Endodermal cell (in vitro differentiated cells): ENCODE measurements at regions not wholly inside any gene's neighbourhood (a gene's known extent, or its start where the extent isn't known, plus 50 kb on each side); places are given as distances from the start of the nearest gene placed in this dataset.

ENCODE experiments used
- DNase-seq: peaks from one replicate; pipeline ENCODE4 v3.0.0-alpha.2; 2017
- H3K27ac ChIP-seq: 2 replicates; pipeline ENCODE4 v1.5.1; 2013; ENCODE audit warnings: mild to moderate bottlenecking, low read depth, low read length, moderate library complexity
- H3K27me3 ChIP-seq: 2 replicates; pipeline ENCODE4 v1.6.1; 2013; ENCODE audit warnings: mild to moderate bottlenecking, low read length, moderate library complexity; ENCODE audit not compliant: insufficient read depth, control insufficient read depth, poor library complexity, severe bottlenecking
- H3K36me3 ChIP-seq: 2 replicates; pipeline ENCODE4 v1.7.0; 2013; ENCODE audit warnings: mild to moderate bottlenecking, low read length, moderate library complexity; ENCODE audit not compliant: control insufficient read depth, insufficient read depth
- H3K4me1 ChIP-seq: one replicate; pipeline ENCODE4 v1.7.0; 2013; ENCODE audit warnings: low read length; ENCODE audit not compliant: control insufficient read depth, insufficient read depth
- H3K4me3 ChIP-seq: 2 replicates; pipeline ENCODE4 v1.5.1; 2013; ENCODE audit warnings: mild to moderate bottlenecking, low read length, moderate library complexity
- H3K9ac ChIP-seq: 2 replicates; pipeline ENCODE4 v1.6.1; 2013; ENCODE audit warnings: mild to moderate bottlenecking, low read length, moderate library complexity; ENCODE audit not compliant: poor library complexity, severe bottlenecking; ENCODE audit errors: extremely low read depth
- H3K9me3 ChIP-seq: 2 replicates; pipeline ENCODE4 v1.6.1; 2013; ENCODE audit warnings: mild to moderate bottlenecking, low read length, moderate library complexity; ENCODE audit not compliant: control insufficient read depth
- H3K27ac Mint-ChIP-seq: 2 replicates; pipeline ENCODE4 v1.8.0; 2020; ENCODE audit warnings: mixed read lengths
- H3K27me3 Mint-ChIP-seq: 2 replicates; pipeline ENCODE4 v1.8.0; 2021; ENCODE audit warnings: mild to moderate bottlenecking, mixed read lengths; ENCODE audit not compliant: insufficient read depth
- H3K36me3 Mint-ChIP-seq: 2 replicates; pipeline ENCODE4 v1.8.0; 2020; ENCODE audit warnings: low read depth, mixed read lengths
- H3K4me1 Mint-ChIP-seq: 2 replicates; pipeline ENCODE4 v1.8.0; 2020; ENCODE audit warnings: mixed read lengths
- H3K4me3 Mint-ChIP-seq: 2 replicates; pipeline ENCODE4 v1.8.0; 2020; ENCODE audit warnings: mild to moderate bottlenecking, moderate library complexity, mixed read lengths
- H3K9me3 Mint-ChIP-seq: 2 replicates; pipeline ENCODE4 v1.8.0; 2020; ENCODE audit warnings: mild to moderate bottlenecking, mixed read lengths
- CTCF ChIP-seq: fragments of 200-600 bp; sonication (generic); conservative IDR thresholded peaks from 2 replicates; pipeline ENCODE4 v1.5.0; 2021; ENCODE audit warnings: antibody characterized with exemption, mild to moderate bottlenecking
- WGBS, 2 experiments: methylation state at CpG; one replicate each; pipeline versions ENCODE4 v1.1.5 to v1.1.7; 2013; ENCODE audit warnings: missing lambda C conversion rate in 2 of 2, mixed read lengths in 1 of 2; ENCODE audit not compliant: insufficient coverage in 1 of 2, insufficient read length in 1 of 2; 5-methylcytosine and 5-hydroxymethylcytosine counted together

GRCh38 chr6:43899830-43900229 lies 129.8 kb downstream of the VEGFA start:
- WGBS, 2 experiments: 94 to 97% methylated on average over 4 of the region's 4 CpGs
- H3K4me1 ChIP-seq: peaks cover 24% of the 10 kb centered on the region
- H3K9ac ChIP-seq: no peak overlapping the region
- no peaks in the 10 kb centered on the region for H3K9me3 ChIP-seq
- Mint-ChIP-seq H3K36me3 (no peaks in the 10 kb centered on the region), H3K27me3 (no peaks in the 10 kb centered on the region), H3K4me3 (no peak overlapping the region), H3K4me1 (peaks cover 26% of the 10 kb centered on the region), H3K27ac (no peak overlapping the region), H3K9me3 (no peaks in the 10 kb centered on the region)
- DNase-seq: no peak
- H3K4me3 ChIP-seq: no peak overlapping the region
- no peak overlapping the region for H3K27ac ChIP-seq
- H3K36me3 ChIP-seq: no peaks in the 10 kb centered on the region
- no peak for TF ChIP-seq CTCF
- no peaks in the 10 kb centered on the region for H3K27me3 ChIP-seq

- H3K27ac Mint-ChIP-seq: no peak overlapping the region
- H3K9me3 Mint-ChIP-seq: no peaks in the 10 kb centered on the region
- H3K4me3 ChIP-seq: no peak overlapping the region
- peaks cover 30% of the 10 kb centered on the region for H3K4me1 ChIP-seq
- H3K4me1 Mint-ChIP-seq: peaks cover 36% of the 10 kb centered on the region
- no peaks in the 10 kb centered on the region for H3K27me3 ChIP-seq
- H3K27ac ChIP-seq: no peak overlapping the region
- WGBS, 2 experiments: 83 to 94% methylated on average over 2 to 4 of the region's 4 CpGs
- no peaks in the 10 kb centered on the region for H3K36me3 ChIP-seq
- H3K9me3 ChIP-seq: no peaks in the 10 kb centered on the region
- H3K9ac ChIP-seq: no peak overlapping the region
- H3K4me3 Mint-ChIP-seq: no peak overlapping the region
- no peak for DNase-seq
- H3K36me3 Mint-ChIP-seq: no peaks in the 10 kb centered on the region
- no peaks in the 10 kb centered on the region for H3K27me3 Mint-ChIP-seq
- TF ChIP-seq CTCF: no peak
Measured at GRCh38 chr6:43898358-43899131, 128.5 kb downstream of the VEGFA start.

GRCh38 chr6:43897571-43898302 lies 127.7 kb downstream of the VEGFA start:
- Mint-ChIP-seq H3K4me1 (peaks cover 44% of the 10 kb centered on the region), H3K36me3 (no peaks in the 10 kb centered on the region), H3K9me3 (no peaks in the 10 kb centered on the region), H3K27ac (no peak overlapping the region), H3K4me3 (no peak overlapping the region), H3K27me3 (no peaks in the 10 kb centered on the region)
- H3K27ac ChIP-seq: no peak overlapping the region
- no peak overlapping the region for H3K4me3 ChIP-seq
- peaks cover 31% of the 10 kb centered on the region for H3K4me1 ChIP-seq
- DNase-seq: no peak
- TF ChIP-seq CTCF: no peak
- no peaks in the 10 kb centered on the region for H3K36me3 ChIP-seq
- 88 to 90% methylated on average over 2 of the region's 2 CpGs for WGBS, 2 experiments
- no peak overlapping the region for H3K9ac ChIP-seq
- H3K9me3 ChIP-seq: no peaks in the 10 kb centered on the region
- no peaks in the 10 kb centered on the region for H3K27me3 ChIP-seq
